ENCODE measurements at regions not wholly inside any gene's neighbourhood (a gene's known extent, or its start where the extent isn't known, plus 50 kb on each side); places are given as distances from the start of the nearest gene placed in this dataset.
"Not testable (repeated sequence)": the region's sequence is repeated elsewhere in the genome, so short reads cannot be mapped to it uniquely, and the experiment has no call there.

DNA sequence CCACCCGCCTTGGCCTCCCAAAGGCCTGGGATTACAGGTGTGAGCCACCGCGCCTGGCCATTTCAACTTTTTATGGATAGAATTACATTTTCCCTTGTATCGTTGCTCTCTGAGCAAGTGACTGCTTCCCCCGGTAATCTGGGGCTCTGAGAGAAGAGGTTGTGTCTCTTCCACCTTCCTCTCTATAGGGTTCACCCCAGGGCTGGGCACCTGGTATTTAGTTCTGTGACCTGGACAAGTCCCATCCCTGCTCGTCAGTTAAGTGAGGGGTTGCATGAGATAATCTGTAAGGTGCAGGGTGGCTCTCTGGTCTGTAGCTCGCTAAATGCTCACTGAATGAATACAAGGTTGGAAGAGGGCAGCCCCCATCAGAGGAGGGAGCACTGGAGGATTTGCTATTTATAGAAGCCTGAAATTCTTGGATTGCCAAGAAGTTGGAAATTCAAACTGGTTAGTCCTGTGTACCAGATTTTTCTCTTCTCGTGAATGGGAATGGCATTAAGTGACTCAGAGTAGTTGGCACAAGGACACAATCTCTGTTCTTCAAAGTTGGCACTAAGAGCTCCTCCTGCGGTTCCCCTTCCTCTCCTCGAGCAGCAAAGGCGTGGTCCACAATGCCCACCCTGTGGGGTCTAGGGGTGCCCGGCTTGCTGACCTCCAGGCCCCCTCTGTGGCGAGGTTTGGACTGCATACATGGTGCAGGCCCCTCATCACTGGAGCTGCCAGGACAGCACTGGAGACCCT, 68.1 kb upstream of the DLG1 start:
- DNase-seq = no peak

DNA sequence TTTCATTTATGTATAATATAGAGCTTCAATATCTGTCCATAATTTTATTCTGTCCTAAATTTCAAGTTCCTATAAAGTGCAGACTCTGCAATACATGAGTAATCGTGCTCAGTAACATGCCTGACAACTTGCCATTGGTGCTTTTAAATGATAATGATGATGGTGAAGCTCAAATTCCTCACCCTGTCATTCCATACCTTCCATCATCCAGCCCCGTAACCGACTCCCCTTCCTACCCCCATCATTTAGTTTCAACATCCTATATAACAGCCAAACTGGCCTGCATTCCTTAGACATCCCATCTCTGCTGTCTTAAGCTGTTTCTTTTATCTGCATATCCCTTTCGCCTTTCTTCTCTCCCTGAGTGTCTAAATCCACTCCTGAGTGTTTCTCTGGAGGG, 67.2 kb upstream of the DLG1 start:
- no peak for DNase-seq

DNA sequence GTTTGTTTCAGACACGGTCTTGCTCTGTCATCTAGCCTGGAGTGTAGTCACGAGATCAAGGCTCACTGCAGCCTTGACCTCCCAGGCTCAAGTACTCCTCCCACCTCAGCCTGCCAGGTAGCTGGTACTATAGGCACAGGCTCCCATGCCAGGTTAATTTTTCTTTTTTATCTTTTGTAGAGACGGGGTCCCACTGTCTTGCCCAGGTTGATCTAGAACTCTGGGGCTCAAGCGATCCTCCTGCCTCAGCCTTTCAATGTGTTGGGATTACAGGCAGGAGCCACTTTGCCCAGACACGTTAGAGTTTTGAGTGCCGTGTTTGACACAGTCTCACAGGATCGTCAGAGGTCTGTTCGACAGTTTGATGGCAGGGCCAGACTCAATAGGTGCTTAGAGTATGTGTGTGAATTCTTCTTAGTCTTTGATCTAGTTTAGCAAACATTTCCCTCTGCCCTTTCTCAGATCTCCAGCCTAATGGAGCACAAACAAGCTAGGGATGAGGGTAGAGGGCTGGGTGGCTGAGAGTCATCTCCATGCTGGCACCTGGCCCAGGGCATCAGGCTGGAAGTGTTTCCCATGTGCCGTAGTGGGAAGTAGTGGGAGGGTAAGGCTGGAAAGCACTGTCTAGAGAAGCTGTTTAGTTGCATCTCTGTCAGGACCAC, 66.1 kb upstream of the DLG1 start:
- no peak for DNase-seq

DNA sequence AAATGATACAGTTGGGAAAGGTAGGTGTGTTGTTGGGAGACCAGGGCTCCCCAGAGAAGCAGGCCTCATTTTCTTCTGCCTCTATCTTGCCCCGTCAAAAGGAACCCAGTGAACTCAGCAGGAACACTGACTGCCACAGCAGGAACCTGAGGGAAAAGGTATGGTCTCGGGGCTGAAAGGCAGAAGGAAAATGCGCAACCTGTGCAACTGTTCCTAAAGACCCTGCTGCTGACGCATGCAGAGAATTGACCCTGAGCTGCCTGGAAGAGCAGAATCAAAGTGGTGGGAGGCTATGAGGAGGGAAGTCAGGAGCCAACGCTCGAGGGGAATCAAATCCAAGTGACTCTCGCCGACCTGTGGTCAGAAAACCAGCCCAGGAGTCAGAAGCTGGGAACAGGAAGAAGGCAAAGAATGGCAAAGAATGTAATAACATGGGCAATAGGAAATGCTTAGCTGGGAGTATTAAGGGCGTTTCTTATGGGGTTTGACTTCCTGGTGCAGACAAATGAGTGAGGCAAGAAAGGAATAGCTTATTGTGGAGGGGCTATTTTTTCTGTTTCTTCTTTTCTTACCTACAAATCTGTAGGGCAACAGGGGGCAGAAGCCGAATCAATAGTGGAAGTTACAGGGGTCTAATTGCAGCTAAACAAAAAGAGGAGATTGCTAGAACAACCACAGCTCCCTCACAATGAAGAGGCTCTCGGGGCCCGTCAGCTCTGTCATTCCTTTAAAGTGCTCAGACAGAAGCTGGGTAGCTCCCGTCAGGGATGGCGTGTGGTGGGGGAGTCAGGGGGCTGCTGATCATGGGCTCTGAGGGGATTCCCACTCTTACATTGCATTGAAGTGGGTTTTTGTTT, 65.4 kb upstream of the DLG1 start:
- DNase-seq = no peak

DNA sequence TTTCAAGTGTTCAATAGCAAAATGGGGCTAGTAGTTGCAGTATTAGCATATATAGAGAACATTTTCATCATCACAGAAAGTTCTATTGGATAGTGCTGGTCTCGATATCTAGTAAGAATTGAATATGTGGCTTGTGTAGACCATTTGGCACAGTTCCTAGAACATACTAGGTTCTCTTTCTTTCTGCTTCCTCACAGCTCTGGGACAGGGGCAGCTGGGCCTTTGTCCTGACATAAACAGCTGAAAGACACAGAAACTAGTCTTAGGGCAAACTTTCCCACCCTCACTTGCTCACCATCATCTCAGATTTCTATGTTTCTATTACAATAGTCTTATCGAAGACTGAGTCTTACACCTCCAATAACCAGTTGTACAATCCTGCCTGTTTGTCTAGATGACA, 63.7 kb upstream of the DLG1 start:
- DNase-seq = no peak

DNA sequence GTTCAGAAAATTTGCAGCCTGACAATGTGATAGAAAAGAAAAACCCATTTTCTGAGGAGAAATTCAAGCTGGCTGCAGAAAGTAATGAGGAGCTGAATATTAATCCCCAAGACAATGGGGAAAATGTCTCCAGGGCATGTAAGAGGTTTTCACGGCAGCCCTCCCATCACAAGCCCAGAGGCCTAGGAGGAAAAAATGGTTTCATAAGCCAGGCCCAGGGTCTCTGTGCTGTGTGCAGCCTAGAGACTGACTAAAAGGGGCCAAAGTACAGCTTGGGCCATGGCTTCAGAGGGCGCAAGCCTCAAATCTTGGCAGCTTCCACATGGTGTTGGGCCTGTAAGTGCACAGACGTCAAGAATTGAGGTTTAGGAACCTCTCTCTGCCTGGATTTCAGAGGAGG, 61.7 kb upstream of the DLG1 start:
- not testable (repeated sequence) for DNase-seq

DNA sequence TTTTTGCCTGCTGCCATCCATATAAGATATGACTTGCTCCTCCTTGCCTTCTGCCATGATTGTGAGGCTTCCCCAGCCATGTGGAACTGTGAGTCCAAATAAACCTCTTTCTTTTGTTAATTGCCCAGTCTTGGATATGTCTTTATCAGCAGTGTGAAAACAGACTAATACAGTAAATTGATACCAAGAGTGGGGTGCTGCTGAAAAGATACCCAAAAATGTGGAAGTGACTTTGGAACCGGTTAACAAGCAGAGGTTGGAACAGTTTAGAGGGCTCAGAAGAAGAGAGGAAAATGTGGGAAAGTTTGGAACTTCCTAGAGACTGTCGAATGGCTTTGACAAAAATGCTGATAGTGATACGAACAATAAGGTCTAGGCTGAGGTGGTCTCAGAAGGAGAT, 61.1 kb upstream of the DLG1 start:
- not testable (repeated sequence) for DNase-seq

DNA sequence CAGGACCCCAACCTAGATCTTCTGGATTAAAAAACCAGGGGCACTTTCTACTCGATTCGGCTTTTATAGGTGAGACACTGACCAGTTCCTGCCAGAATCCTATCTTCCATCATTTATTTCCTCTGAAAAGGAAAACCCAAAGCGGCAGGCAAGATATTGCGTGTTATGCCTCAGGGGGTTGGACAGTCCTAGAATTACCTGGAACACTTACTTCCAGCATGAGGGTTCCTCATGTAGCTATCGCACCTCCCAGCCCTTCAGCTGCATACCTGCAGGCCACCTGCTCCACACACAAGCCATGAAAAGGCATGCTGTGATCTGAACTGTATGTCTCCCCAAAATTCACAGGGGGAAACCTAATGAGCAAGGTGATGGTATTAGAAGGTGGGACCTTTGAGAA, 58.3 kb upstream of the DLG1 start:
- DNase-seq = no peak

DNA sequence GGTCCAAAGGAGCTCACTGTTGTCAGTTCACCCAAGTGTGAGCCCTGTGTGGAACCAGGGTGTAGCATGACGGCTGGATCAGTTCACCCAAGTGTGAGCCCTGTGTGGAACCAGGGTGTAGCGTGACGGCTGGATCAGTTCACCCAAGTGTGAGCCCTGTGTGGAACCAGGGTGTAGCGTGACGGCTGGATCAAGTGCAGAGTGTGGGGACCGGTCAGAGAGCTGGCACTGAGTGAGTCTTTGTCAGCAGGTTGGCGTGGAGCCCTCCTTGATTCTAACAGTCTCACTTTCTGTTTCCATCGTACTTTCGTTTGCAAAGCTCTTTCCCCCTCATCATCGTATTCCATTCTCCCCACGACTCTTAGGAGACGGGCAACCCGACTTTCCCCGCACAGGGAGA, 57.9 kb upstream of the DLG1 start:
- no peak for DNase-seq

DNA sequence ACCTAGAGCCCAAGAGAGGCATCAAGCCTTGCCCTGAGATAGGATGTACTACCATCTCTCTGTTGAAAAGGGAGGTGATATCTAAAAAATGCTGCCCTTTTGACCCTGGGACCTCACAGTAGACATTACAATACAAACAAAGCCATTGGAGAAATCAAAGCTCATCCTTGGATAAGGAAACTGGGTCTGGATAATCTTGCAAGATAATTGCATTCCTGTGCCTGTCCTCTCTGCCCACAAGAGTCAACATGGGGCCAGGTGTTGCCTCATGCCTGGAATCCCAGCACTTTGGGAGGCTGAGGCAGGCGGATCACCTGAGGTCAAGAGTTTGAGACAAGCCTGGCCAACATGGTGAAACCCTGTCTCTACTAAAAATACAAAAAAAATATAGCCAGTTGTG, 57.3 kb upstream of the DLG1 start:
- no peak for DNase-seq

DNA sequence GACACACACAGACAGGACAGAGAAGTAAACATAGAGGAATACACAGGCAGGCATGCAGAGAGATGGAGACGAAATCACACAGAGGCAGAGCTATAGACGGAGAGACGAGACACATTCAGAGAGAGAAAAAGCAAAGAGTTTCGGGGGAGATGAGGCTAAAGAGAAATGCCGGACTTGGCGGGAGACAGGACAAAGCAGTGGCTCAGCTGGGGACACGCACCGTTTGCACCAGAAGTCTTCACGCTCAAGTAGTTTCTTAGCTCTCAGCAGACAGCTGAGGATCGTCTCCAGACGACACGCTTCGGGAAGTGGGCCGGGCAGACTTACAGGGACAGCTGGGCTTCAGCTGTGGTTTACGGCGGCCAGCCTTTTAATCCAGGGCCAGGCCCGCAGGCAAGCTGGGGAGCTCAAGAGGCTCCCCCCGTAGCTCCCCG, 56.2 kb upstream of the DLG1 start:
- no peak for DNase-seq

DNA sequence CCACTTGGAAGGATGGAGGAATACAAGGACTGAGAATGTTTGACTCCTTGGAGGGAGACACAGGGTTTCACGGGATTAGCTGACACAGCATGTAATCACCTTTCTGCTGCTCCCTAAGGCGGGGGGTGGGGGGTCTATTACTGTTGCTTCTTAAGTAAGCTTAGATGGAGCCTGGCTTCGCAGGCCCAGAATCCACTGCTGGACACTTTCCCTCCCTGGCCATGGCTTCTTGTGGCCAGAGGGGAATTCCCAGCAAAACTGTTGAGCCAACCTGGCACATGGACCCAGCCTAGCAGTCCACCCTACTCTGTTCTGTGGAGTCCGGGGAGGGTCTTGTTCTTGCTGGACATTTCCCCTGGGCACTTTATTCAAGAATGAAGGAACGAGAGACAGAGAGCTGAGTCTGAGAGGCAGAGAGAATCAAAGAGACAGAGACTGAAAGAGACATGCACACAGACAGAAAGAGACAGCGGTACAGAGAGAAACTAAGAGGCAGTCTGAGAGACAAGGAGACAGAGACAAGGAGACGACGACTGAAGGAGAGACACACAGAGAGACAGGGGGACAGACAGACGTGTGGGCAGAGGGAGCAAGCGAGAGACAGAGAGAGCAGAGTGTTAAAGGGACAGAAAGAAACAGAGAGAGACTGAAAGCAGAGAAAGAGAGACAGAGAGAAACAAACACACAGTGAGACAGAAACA, 55.6 kb upstream of the DLG1 start:
- DNase-seq = no peak

DNA sequence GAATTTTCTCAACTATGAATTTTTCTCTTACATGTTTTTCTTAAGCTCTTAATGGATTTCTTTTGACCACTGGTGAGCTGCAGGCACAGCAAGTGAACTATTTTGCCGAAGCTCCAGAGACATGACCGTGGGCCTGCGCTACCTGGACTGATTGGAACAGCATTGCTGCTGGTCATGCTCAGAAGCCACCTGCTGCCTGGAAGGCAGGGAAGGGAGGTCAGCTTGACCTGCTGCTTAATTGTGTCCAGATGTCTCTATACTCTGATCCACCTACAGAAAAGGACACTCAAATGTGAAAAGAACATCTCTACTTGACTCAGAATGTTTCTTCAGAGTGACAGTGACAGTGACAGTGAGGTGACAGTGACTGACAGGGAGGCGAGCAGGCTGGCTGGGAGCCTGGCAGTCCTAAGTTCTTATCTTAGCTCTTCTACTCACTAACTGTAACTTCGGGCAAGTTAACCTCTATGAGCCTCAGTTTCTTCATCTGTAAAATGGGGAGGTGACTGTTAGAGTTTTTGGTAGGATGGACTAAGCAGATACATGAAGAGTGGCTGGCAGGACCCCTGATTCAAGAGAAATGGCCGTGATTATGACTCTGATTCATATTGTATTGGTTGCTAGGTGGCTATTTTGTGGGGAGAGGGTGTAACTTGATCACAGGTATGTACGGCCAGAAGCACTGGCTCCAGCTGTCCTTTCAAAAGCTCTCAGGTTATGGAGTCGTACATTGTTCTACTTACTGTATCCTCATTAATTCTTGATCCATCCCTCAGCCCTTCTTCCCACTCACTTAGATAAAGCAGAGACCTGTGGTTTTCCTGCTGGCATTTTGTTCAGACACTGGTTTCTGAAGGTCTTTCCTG, 54.8 kb upstream of the DLG1 start:
- no peak for DNase-seq

DNA sequence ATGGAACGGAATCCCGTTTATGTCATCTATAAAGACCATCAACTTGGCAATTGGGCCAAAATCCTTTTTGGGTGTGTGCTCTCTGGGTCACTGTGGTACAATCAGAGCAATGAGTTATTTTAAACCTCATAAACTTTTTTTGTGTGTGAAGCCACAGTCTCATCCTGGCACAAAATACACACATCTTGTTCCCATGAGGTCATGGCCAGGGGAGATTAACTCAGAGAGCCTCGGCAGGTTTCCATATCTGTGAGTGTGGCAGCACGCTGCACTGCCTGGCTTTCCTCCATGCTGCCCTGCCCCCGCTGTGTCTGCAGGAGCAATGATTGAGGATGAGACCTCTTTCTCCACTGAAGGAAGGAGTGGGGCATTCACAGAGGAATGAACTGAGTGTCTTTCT, 54.0 kb upstream of the DLG1 start:
- no peak for DNase-seq

DNA sequence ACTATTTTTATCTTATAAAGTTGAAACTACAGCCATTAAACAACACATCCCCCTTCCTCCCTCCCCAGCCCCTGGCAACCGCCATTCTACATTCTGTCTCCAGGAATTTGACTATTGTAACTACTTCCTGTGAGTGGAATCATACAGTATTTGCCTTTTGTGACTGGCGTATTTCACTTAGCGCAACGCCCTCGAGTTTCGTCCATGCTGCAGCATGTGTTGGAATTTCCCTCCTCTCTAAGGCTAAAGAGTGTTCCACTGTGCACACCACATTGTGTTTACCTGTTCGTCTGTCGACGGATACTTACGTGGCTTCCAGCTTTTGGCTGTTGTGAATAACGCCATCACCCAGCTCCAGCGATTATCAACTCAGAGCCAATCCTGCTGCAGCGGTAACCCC, 52.0 kb upstream of the DLG1 start:
- no peak for DNase-seq

DNA sequence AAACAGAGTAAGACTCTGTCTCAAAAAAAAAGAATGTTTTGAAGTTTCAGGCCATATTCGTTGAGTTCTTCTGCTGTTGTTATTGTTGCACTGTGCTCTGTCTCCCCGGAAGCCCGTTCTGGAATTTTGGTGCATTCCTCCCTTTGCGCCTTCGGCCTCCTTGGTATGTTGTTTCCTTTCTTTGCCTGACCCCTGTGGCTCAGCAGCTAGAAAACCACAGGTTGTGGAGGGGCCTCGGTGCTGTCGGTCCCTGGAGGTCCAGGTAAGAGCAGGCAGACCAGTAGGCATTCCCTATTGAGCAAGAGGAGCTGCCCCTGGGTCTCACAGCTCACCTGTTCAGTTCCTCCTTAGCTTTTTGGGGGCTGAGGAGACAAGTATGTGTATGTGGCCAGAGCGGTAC, 51.0 kb upstream of the DLG1 start:
- DNase-seq = no peak

Data from CD4-positive, alpha-beta T cell treated with Interleukin-4 for 1 hour (primary cell).